ENCODE measurements at regions not wholly inside any gene's neighbourhood (a gene's known extent, or its start where the extent isn't known, plus 50 kb on each side); places are given as distances from the start of the nearest gene placed in this dataset.

- no peaks in the 10 kb centered on the region for H3K4me1 Mint-ChIP-seq (ENCODE audit: low read depth)
- H3K9me3 Mint-ChIP-seq: peaks cover 8% of the 10 kb centered on the region
- intact Hi-C loops (cut with micrococcal nuclease): no loop called here
- H3K4me3 Mint-ChIP-seq: no peak overlapping the region
- POLR2A ChIA-PET: no interaction called here
- no peaks in the 10 kb centered on the region for H3K27me3 Mint-ChIP-seq
- no peak overlapping the region for H3K27ac Mint-ChIP-seq
- CTCF ChIA-PET: no interaction called here
- H3K36me3 Mint-ChIP-seq: no peaks in the 10 kb centered on the region
- DNase-seq: no peak
Observed at GRCh38 chr12:115049614-115050013, 365.6 kb upstream of the TBX3 start.

DNA sequence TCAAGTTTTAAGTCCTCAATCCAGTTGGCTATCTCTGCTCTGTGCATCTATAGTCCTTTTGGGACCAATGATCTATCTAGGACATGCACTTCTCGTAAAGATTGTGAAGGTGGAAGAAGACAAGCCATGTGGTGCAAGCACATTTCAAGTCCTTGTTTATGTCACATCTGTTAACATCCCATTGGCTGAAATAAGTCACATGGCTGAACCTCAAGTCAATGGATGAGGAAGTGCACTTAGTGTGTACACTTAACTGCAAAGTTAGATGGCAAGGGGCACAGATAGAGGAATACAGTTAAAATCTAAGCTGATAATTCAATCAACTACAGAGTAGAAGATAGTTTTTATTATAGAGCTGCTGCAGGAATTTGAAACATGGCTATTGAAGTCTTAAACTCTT, 362.8 kb upstream of the TBX3 start:
- Mint-ChIP-seq H3K27me3 (no peaks in the 10 kb centered on the region), H3K4me1 (ENCODE audit: low read depth) (no peaks in the 10 kb centered on the region), H3K27ac (no peak overlapping the region), H3K9me3 (peaks cover 9% of the 10 kb centered on the region), H3K36me3 (no peaks in the 10 kb centered on the region), H3K4me3 (no peak overlapping the region)
- ChIA-PET POLR2A (no interaction called here), CTCF (no interaction called here)
- intact Hi-C loops (cut with micrococcal nuclease): no loop called here
- no peak for DNase-seq

- no peak for DNase-seq
- POLR2A ChIA-PET: no interaction called here
- Mint-ChIP-seq H3K36me3 (no peaks in the 10 kb centered on the region), H3K9me3 (peaks cover 15% of the 10 kb centered on the region), H3K27me3 (no peaks in the 10 kb centered on the region), H3K4me1 (ENCODE audit: low read depth) (no peaks in the 10 kb centered on the region), H3K27ac (no peak overlapping the region), H3K4me3 (no peak overlapping the region)
- intact Hi-C loops (cut with micrococcal nuclease): no loop called here
- CTCF ChIA-PET: no interaction called here
Observed at GRCh38 chr12:115044073-115044472, 360.1 kb upstream of the TBX3 start.

GRCh38 chr12:115043079-115043478, 359.1 kb upstream of the TBX3 start:
- DNase-seq: no peak
- ChIA-PET CTCF (no interaction called here), POLR2A (no interaction called here)
- Mint-ChIP-seq H3K9me3 (peaks cover 17% of the 10 kb centered on the region), H3K27ac (no peak overlapping the region), H3K4me1 (ENCODE audit: low read depth) (no peaks in the 10 kb centered on the region), H3K27me3 (no peaks in the 10 kb centered on the region), H3K4me3 (no peak overlapping the region), H3K36me3 (no peaks in the 10 kb centered on the region)
- intact Hi-C loops (cut with micrococcal nuclease): no loop called here

DNA sequence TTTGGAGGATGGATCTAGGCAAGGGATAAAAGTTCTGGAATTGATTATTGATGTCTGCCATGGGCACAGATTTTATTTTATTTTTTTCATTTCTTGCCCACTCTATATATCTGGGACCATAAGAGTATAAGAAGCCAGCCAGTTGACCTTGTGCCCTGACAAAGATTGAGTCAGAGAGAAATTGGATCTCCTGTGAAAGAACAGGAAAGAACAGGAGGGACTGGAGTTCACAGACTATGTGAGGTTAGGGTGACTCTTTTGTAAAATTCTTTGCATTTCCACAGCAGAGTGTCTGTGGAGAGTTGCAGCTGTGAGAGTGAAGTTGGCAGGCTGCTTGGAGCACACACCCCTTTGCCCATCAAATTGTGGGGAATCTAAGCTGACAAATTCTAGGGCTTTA, 358.4 kb upstream of the TBX3 start:
- POLR2A ChIA-PET: no interaction called here
- H3K36me3 Mint-ChIP-seq: no peaks in the 10 kb centered on the region
- H3K27me3 Mint-ChIP-seq: no peaks in the 10 kb centered on the region
- no peak overlapping the region for H3K27ac Mint-ChIP-seq
- no peak for DNase-seq
- H3K9me3 Mint-ChIP-seq: peaks cover 17% of the 10 kb centered on the region
- H3K4me1 Mint-ChIP-seq (ENCODE audit: low read depth): no peaks in the 10 kb centered on the region
- no peak overlapping the region for H3K4me3 Mint-ChIP-seq
- intact Hi-C loops (cut with micrococcal nuclease): no loop called here
- CTCF ChIA-PET: no interaction called here

GRCh38 chr12:115037830-115038229, 353.9 kb upstream of the TBX3 start:
- POLR2A ChIA-PET: no interaction called here
- no peaks in the 10 kb centered on the region for H3K36me3 Mint-ChIP-seq
- CTCF ChIA-PET: no interaction called here
- H3K27me3 Mint-ChIP-seq: no peaks in the 10 kb centered on the region
- intact Hi-C loops (cut with micrococcal nuclease): no loop called here
- peaks cover 14% of the 10 kb centered on the region for H3K9me3 Mint-ChIP-seq
- no peak for DNase-seq
- no peak overlapping the region for H3K27ac Mint-ChIP-seq
- no peak overlapping the region for H3K4me3 Mint-ChIP-seq
- no peaks in the 10 kb centered on the region for H3K4me1 Mint-ChIP-seq (ENCODE audit: low read depth)

DNA sequence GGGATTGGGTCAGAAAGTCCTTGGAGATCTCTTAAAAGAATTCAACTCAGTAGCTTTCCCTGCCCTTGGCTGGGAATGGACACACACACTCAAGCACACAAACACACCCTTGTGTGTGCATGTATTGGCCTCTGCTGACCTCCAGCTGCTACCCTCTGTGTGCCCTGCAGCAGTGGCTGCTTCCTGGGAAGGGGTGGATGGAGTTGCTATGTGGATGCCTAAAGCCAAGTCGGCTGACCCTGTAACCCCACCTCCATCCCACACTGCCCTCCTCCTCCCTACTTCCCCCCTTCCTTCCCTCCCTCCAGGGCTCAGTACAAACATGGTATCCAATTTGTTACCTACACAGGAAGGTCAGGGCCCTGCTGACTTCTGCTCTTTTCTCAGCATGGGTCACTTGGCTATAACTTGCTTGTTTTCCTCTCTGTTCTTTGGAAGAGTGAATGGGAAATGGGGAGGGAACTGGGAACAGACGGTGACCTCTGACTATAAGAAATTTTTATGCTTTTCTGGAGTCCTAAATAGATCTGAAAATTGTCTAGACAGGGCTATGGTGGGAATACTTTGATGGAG, 351.6 kb upstream of the TBX3 start:
- Mint-ChIP-seq H3K27ac (no peak overlapping the region), H3K9me3 (peaks cover 6% of the 10 kb centered on the region), H3K4me1 (ENCODE audit: low read depth) (no peaks in the 10 kb centered on the region), H3K27me3 (no peaks in the 10 kb centered on the region), H3K4me3 (no peak overlapping the region), H3K36me3 (no peaks in the 10 kb centered on the region)
- intact Hi-C loops (cut with micrococcal nuclease): no loop called here
- POLR2A ChIA-PET: no interaction called here
- CTCF ChIA-PET: no interaction called here
- DNase-seq: no peak

DNA sequence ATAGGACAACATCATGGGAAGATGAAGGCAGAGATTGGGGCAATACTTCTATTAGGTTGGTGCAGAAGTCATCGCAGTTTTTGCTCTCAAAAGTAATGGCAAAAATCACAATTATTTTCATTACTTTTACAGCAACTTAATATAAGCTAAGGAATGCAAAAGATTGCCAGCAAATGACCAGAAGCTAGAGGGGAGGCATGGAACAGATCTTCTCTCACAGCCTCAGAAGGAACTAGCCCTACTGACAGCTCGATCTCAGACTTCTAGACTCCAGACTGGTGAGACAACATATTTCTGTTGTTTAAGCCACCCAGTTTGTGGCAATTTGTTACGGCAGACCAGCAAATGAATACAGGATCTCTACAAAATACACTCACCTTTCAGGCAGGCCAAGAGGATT, 348.5 kb upstream of the TBX3 start:
- Mint-ChIP-seq H3K27me3 (no peaks in the 10 kb centered on the region), H3K4me1 (ENCODE audit: low read depth) (no peaks in the 10 kb centered on the region), H3K27ac (no peak overlapping the region), H3K36me3 (no peaks in the 10 kb centered on the region), H3K4me3 (no peak overlapping the region), H3K9me3 (peaks cover 3% of the 10 kb centered on the region)
- no peak for DNase-seq
- POLR2A ChIA-PET: no interaction called here
- CTCF ChIA-PET: no interaction called here
- intact Hi-C loops (cut with micrococcal nuclease): no loop called here

DNA sequence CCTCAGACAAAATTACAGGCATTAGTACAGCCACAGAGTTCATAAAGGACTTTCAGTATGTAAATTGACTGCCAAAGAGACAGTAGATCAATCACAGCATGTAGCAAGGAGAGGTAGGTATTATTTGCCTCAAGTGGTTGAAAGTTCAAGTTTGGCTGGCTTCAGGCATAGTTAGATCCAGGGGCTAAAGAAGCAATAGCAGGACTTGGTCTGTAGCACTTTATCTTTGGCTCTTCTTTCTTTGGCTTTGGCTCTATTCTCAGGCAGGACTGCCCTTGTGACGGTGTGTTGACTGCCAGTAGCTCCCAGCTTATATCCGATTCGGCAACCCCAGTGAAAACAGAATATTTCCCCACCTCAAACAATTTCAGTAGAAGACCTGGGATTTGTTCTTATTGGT, 346.0 kb upstream of the TBX3 start:
- Mint-ChIP-seq H3K27me3 (no peaks in the 10 kb centered on the region), H3K27ac (no peak overlapping the region), H3K36me3 (no peaks in the 10 kb centered on the region), H3K9me3 (peaks cover 9% of the 10 kb centered on the region), H3K4me1 (ENCODE audit: low read depth) (no peaks in the 10 kb centered on the region), H3K4me3 (no peak overlapping the region)
- POLR2A ChIA-PET: no interaction called here
- CTCF ChIA-PET: no interaction called here
- intact Hi-C loops (cut with micrococcal nuclease): no loop called here
- DNase-seq: no peak

DNA sequence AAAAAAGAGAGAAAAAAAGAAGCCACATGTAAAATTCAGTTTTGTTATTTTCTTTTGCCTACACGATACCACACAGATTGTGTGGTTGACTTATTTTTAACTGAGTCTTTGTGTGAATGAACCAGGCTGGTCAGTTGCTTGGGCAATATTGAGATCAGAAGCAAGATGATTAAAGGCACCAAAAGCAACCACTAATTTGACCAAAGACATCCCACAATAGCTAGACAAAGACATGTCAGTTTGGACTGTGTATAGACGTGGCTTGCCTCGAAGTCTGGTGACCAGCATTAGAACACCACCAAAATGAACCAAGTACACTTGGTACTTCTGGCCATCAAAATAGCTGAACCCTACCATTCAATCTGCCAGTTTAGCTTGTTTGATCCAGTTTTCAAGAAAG, 340.6 kb upstream of the TBX3 start:
- H3K9me3 Mint-ChIP-seq: peaks cover 24% of the 10 kb centered on the region
- CTCF ChIA-PET: interaction anchor here (0.8 kb wide), 1 partner anchor 893 kb away, joined by 3 read pairs; no protein-coding TSS in a partner anchor

GRCh38 chr12:115023279-115024265, 339.6 kb upstream of the TBX3 start:
- Mint-ChIP-seq H3K36me3 (no peaks in the 10 kb centered on the region), H3K4me3 (no peak overlapping the region), H3K27me3 (no peaks in the 10 kb centered on the region), H3K9me3 (peaks cover 25% of the 10 kb centered on the region), H3K27ac (no peak overlapping the region), H3K4me1 (ENCODE audit: low read depth) (no peaks in the 10 kb centered on the region)
- ChIA-PET POLR2A (no interaction called here), CTCF (no interaction called here)
- DNase-seq: no peak
- intact Hi-C loops (cut with micrococcal nuclease): no loop called here

More for the DNA sequence above, 340.6 kb upstream of the TBX3 start:
- Mint-ChIP-seq H3K36me3 (no peaks in the 10 kb centered on the region), H3K27ac (no peak overlapping the region), H3K4me1 (ENCODE audit: low read depth) (no peaks in the 10 kb centered on the region), H3K4me3 (no peak overlapping the region), H3K27me3 (no peaks in the 10 kb centered on the region)
- DNase-seq: no peak
- POLR2A ChIA-PET: no interaction called here
- intact Hi-C loops (cut with micrococcal nuclease): no loop called here

- ChIA-PET POLR2A (no interaction called here), CTCF (no interaction called here)
- no peaks in the 10 kb centered on the region for H3K4me1 Mint-ChIP-seq (ENCODE audit: low read depth)
- H3K36me3 Mint-ChIP-seq: no peaks in the 10 kb centered on the region
- intact Hi-C loops (cut with micrococcal nuclease): no loop called here
- DNase-seq: no peak
- no peak overlapping the region for H3K27ac Mint-ChIP-seq
- H3K4me3 Mint-ChIP-seq: no peak overlapping the region
- H3K9me3 Mint-ChIP-seq: peaks cover 24% of the 10 kb centered on the region
- H3K27me3 Mint-ChIP-seq: no peaks in the 10 kb centered on the region
Observed at GRCh38 chr12:115020091-115020490, 336.1 kb upstream of the TBX3 start.

- Mint-ChIP-seq H3K4me1 (ENCODE audit: low read depth) (no peaks in the 10 kb centered on the region), H3K36me3 (no peaks in the 10 kb centered on the region), H3K27me3 (no peaks in the 10 kb centered on the region), H3K9me3 (peaks cover 21% of the 10 kb centered on the region), H3K27ac (no peak overlapping the region), H3K4me3 (no peak overlapping the region)
- intact Hi-C loops (cut with micrococcal nuclease): no loop called here
- ChIA-PET CTCF (no interaction called here), POLR2A (no interaction called here)
- no peak for DNase-seq
Observed at GRCh38 chr12:115017346-115017745, 333.4 kb upstream of the TBX3 start.
